Panc1 (cell line): ENCODE measurements at regions not wholly inside any gene's neighbourhood (a gene's known extent, or its start where the extent isn't known, plus 50 kb on each side); places are given as distances from the start of the nearest gene placed in this dataset.

ENCODE experiments used
- ATAC-seq: fragments of 200-7000 bp; cut with Tn5 transposase; 2 replicates; pipeline ENCODE4 v1.9.1; 2020; ENCODE audit warnings: mild to moderate bottlenecking, moderate library complexity
- BruUV-seq: library from RNA; stranded (reverse); fragments of 400-500 nt; replicated peaks from 2 replicates; lab custom pipeline; 2021; lab: Mats Ljungman, UMichigan
- CTCF ChIA-PET: fragments of 300-600 bp; sonication (Branson Sonifier 250); formaldehyde crosslinking; loops from one replicate; lab custom pipeline; 2022; ENCODE audit warnings: antibody characterized with exemption; lab: Charles Lee
- POLR2A ChIA-PET: fragments of 300-600 bp; sonication (Branson Sonifier 250); formaldehyde crosslinking; loops from one replicate; lab custom pipeline; 2022; ENCODE audit warnings: antibody characterized with exemption; lab: Charles Lee
- DNase-seq: peaks from one replicate; pipeline ENCODE4 v3.0.0-alpha.2; 2010; ENCODE audit warnings: low read depth, low spot score
- H3K27ac ChIP-seq: 2 replicates; pipeline ENCODE4 v1.5.1; 2011; ENCODE audit warnings: mild to moderate bottlenecking, low read length, inconsistent platforms
- H3K27me3 ChIP-seq: fragments of 200-500 bp; sonication (Bioruptor generic); 2 replicates; pipeline ENCODE4 v1.6.0; 2014; ENCODE audit warnings: low read length, inconsistent platforms; ENCODE audit not compliant: control insufficient read depth, insufficient read depth
- H3K36me3 ChIP-seq: fragments of 200-500 bp; sonication (Bioruptor generic); 2 replicates; pipeline ENCODE4 v1.5.1; 2014; ENCODE audit warnings: inconsistent platforms, mild to moderate bottlenecking, low read length, moderate library complexity; ENCODE audit not compliant: control insufficient read depth, insufficient read depth
- H3K4me1 ChIP-seq: 2 replicates; pipeline ENCODE4 v1.5.1; 2011; ENCODE audit warnings: inconsistent platforms, mild to moderate bottlenecking, low read length, moderate library complexity; ENCODE audit not compliant: control insufficient read depth, insufficient read depth
- H3K4me3 ChIP-seq, 2 experiments: 2 replicates each; pipeline ENCODE4 v1.5.1; 2011 to 2012; ENCODE audit warnings: low read depth in 2 of 2, low read length in 2 of 2, mild to moderate bottlenecking in 2 of 2, inconsistent platforms in 1 of 2, moderate library complexity in 1 of 2
- H3K9me3 ChIP-seq: fragments of 200-500 bp; sonication (Bioruptor generic); 2 replicates; pipeline ENCODE4 v1.5.1; 2014; ENCODE audit warnings: low read depth, mild to moderate bottlenecking, inconsistent platforms, low read length, moderate library complexity; ENCODE audit not compliant: control insufficient read depth, insufficient read depth
- CTCF ChIP-seq: fragments of 450-650 bp; IDR thresholded peaks from 2 replicates; pipeline ENCODE4 v1.5.1; 2017; ENCODE audit warnings: mild to moderate bottlenecking
- POLR2AphosphoS5 ChIP-seq: IDR thresholded peaks from 2 replicates; pipeline ENCODE4 v1.6.1; 2012; ENCODE audit warnings: mild to moderate bottlenecking, low read depth, low read length, moderate library complexity
- REST ChIP-seq, 2 experiments: IDR thresholded peaks; 2 replicates each; pipeline ENCODE4 v1.6.1; 2011 to 2012; ENCODE audit warnings: low read depth in 2 of 2, control low read depth in 1 of 2, low read length in 1 of 2, mild to moderate bottlenecking in 1 of 2, moderate library complexity in 1 of 2; ENCODE audit not compliant: insufficient read depth in 1 of 2
- SIN3A ChIP-seq: IDR thresholded peaks from 2 replicates; pipeline ENCODE4 v1.6.1; 2012; ENCODE audit warnings: low read depth, mild to moderate bottlenecking, low read length, moderate library complexity, borderline replicate concordance; ENCODE audit not compliant: insufficient read depth
- TCF7L2 ChIP-seq: IDR thresholded peaks from 2 replicates; pipeline ENCODE4 v1.6.1; 2011; ENCODE audit warnings: mild to moderate bottlenecking, low read depth, low read length, inconsistent platforms
- in situ Hi-C: cut with HindIII; loops from 2 replicates; pipeline ENCODE4 v1.10.0; 2016; ENCODE audit warnings: low sequenced_read_pairs, low pct_unique_long_range_greater_than_20kb
- intact Hi-C: fragments of 100-400 bp; cut with micrococcal nuclease; formaldehyde crosslinking; loops from one replicate; pipeline ENCODE4 v1.10.0; 2022; ENCODE audit not compliant: unreplicated experiment

- intact Hi-C loops: no loop called here
- no peaks in the 10 kb centered on the region for H3K4me1 ChIP-seq
- DNase-seq: no peak
- ChIA-PET CTCF (no interaction called here), POLR2A (no interaction called here)
- TF ChIP-seq CTCF (no peak), SIN3A (no peak), POLR2AphosphoS5 (no peak)
- no peak for ATAC-seq
- in situ Hi-C loops: no loop called here
- H3K36me3 ChIP-seq: no peaks in the 10 kb centered on the region
- BruUV-seq: no TSS peak
- H3K27ac ChIP-seq: no peak overlapping the region
- no peak overlapping the region for H3K4me3 ChIP-seq
- H3K27me3 ChIP-seq: no peaks in the 10 kb centered on the region
- no peaks in the 10 kb centered on the region for H3K9me3 ChIP-seq
These were observed 152.0 kb downstream of the KCNJ12 start for GRCh38 chr17:21528031-21528695.

DNA sequence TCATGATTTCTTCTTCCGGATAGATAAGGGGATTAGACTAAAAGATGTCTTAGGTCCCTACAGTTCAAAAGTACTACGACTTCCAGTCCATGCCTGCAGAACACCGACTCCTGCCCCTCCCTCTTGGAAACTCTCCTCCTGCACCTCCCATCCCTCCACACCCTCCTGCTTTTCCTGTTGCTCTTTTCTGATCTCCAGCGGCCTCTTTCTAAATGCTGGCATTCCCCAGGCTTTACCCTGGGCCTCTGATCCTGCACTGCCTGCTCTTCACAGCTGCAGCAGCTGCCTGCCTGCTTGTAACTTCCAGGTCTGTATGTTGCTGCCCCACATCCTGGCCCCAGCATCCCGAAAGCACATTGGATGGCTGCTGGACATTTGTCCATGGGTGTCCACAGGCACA is 154.2 kb downstream of the KCNJ12 start:
- H3K36me3 ChIP-seq: no peaks in the 10 kb centered on the region
- no peak overlapping the region for H3K27ac ChIP-seq
- ATAC-seq (no peak), DNase-seq (no peak)
- no peaks in the 10 kb centered on the region for H3K4me1 ChIP-seq
- no peaks in the 10 kb centered on the region for H3K9me3 ChIP-seq
- in situ Hi-C loops (no loop called here), intact Hi-C loops (no loop called here)
- no peaks in the 10 kb centered on the region for H3K27me3 ChIP-seq
- no TSS peak for BruUV-seq
- H3K4me3 ChIP-seq: no peak overlapping the region
- ChIA-PET POLR2A (no interaction called here), CTCF (no interaction called here)
- TF ChIP-seq POLR2AphosphoS5: no peak
- no peak for TF ChIP-seq SIN3A
- no peak for TF ChIP-seq TCF7L2
- no peak for TF ChIP-seq REST (IDR thresholded peaks at IDR 0.05; ENCODE audit: insufficient read depth in 1 of 2, low read depth in 2 of 2, low read length in 1 of 2)
- TF ChIP-seq CTCF: no peak
